CD4-positive, alpha-beta T cell (primary cell): ENCODE measurements at regions not wholly inside any gene's neighbourhood (a gene's known extent, or its start where the extent isn't known, plus 50 kb on each side); places are given as distances from the start of the nearest gene placed in this dataset.
"Not testable (repeated sequence)": the region's sequence is repeated elsewhere in the genome, so short reads cannot be mapped to it uniquely, and the experiment has no call there.

ENCODE experiments used
- ATAC-seq: fragments of 200-7000 bp; cut with Tn5 transposase; one replicate; pipeline ENCODE4 v1.10.0; 2022; ENCODE audit warnings: mild to moderate bottlenecking; ENCODE audit not compliant: poor library complexity
- CTCF ChIA-PET: fragments of 350-600 bp; sonication (Branson Sonifier 250); formaldehyde crosslinking; loops from one replicate; lab custom pipeline; 2021; ENCODE audit warnings: antibody characterized with exemption, inconsistent platforms; lab: Charles Lee
- POLR2A ChIA-PET: fragments of 350-600 bp; sonication (Branson Sonifier 250); formaldehyde crosslinking; loops from one replicate; lab custom pipeline; 2021; ENCODE audit warnings: antibody characterized with exemption, inconsistent platforms; lab: Charles Lee
- DNase-seq, 14 experiments: peaks; one replicate each; pipeline ENCODE4 v3.0.0-alpha.2; 2013 to 2020; ENCODE audit warnings: mixed read lengths in 2 of 14
- H3K27ac ChIP-seq, 2 donors: one replicate each; pipeline versions ENCODE4 v1.5.1 to v1.7.0; 2013; ENCODE audit warnings: low read length in 2 of 2, low read depth in 1 of 2, mild to moderate bottlenecking in 1 of 2
- H3K27me3 ChIP-seq, 2 experiments: 1 replicate in 1 of 2; 2 replicates in 1 of 2; pipeline versions ENCODE4 v1.6.1 to v1.7.0; 2013; ENCODE audit warnings: low read length in 2 of 2, control low read depth in 1 of 2, mild to moderate bottlenecking in 1 of 2, moderate library complexity in 1 of 2; ENCODE audit not compliant: insufficient read depth in 2 of 2, control insufficient read depth in 1 of 2
- H3K36me3 ChIP-seq: one replicate; pipeline ENCODE4 v1.6.1; 2013; ENCODE audit warnings: low read length, control low read depth; ENCODE audit not compliant: insufficient read depth
- H3K4me1 ChIP-seq: one replicate; pipeline ENCODE4 v1.6.1; 2013; ENCODE audit warnings: low read length, control low read depth; ENCODE audit not compliant: insufficient read depth
- H3K4me3 ChIP-seq: one replicate; pipeline ENCODE4 v1.5.1; 2013; ENCODE audit warnings: mild to moderate bottlenecking, low read length, moderate library complexity
- H3K9me3 ChIP-seq, 2 experiments: 1 replicate in 1 of 2; 2 replicates in 1 of 2; pipeline versions ENCODE4 v1.6.1 to v1.7.0; 2013; ENCODE audit warnings: low read length in 2 of 2, mild to moderate bottlenecking in 2 of 2, control low read depth in 1 of 2, moderate library complexity in 1 of 2; ENCODE audit not compliant: control insufficient read depth in 1 of 2, insufficient read depth in 1 of 2
- H3K27ac Mint-ChIP-seq: one replicate; pipeline ENCODE4 v1.8.0; 2020; ENCODE audit warnings: mixed read lengths
- H3K27me3 Mint-ChIP-seq: one replicate; pipeline ENCODE4 v1.8.0; 2021; ENCODE audit warnings: mixed read lengths
- H3K36me3 Mint-ChIP-seq: one replicate; pipeline ENCODE4 v1.8.0; 2021; ENCODE audit warnings: low read depth, mixed read lengths
- H3K4me1 Mint-ChIP-seq: one replicate; pipeline ENCODE4 v1.8.0; 2021; ENCODE audit warnings: low read depth, mixed read lengths
- H3K4me3 Mint-ChIP-seq: one replicate; pipeline ENCODE4 v1.8.0; 2020; ENCODE audit warnings: mild to moderate bottlenecking, mixed read lengths
- H3K9me3 Mint-ChIP-seq: one replicate; pipeline ENCODE4 v1.8.0; 2020; ENCODE audit warnings: mixed read lengths
- intact Hi-C, 2 experiments: fragments of 100-400 bp; cut with DNase I in 1 of 2; cut with micrococcal nuclease in 1 of 2; formaldehyde crosslinking; loops; one replicate each; pipeline versions ENCODE4 v1.15.1 to v1.9.0; 2023 to 2025; cut with DNase I, micrococcal nuclease
- TF ChIP-seq, protein P1 (sequence below): fragments of 200-600 bp; IDR thresholded peaks from one replicate; pipeline ENCODE4 v1.8.0; 2022; ENCODE audit warnings: antibody characterized with exemption, mild to moderate bottlenecking

DNA sequence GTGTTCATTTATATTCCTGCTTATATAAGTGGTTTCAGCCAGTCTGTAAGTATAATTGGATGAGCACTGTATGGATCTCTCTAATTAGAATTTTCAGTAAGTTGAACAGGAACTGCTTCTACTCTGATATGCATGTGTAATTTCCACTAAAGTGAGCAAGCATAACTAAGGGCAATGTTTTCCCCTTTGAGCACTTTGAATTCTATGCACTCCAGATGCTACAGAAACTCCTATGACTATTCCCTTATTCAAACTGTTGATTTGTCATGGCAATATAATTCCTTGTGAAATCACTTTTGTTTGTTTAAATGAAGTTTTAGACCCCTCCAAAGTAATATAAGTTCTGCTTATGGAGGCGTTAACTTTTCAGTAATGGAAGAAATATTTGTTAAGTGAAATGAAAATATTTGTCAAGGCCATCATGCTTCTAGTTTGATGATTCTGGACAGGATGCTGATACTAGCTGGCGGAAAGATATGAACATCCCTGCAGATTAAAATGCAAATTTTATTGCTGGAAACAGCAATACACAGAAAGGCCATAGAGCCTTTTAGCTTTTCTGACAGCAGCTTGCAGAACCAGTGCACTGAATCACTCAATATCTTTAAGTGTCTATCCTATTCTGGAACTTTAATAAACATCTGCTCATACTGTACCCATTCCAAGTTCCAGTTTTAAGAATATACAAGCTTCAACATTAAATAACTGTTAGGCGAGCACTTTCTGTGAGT, 1460.8 kb downstream of the RAPGEF2 start:
- DNase-seq (no peak), ATAC-seq (no peak)
- peaks cover 2% of the 10 kb centered on the region for H3K9me3 Mint-ChIP-seq
- Histone ChIP-seq H3K9me3 (peaks cover under 1 to 5% of the 10 kb centered on the region in 2 experiments), H3K27ac (no peak overlapping the region), H3K4me3 (no peak overlapping the region), H3K27me3 (no peaks in the 10 kb centered on the region), H3K36me3 (no peaks in the 10 kb centered on the region), H3K4me1 (no peaks in the 10 kb centered on the region)
- TF ChIP-seq, protein P1, sequence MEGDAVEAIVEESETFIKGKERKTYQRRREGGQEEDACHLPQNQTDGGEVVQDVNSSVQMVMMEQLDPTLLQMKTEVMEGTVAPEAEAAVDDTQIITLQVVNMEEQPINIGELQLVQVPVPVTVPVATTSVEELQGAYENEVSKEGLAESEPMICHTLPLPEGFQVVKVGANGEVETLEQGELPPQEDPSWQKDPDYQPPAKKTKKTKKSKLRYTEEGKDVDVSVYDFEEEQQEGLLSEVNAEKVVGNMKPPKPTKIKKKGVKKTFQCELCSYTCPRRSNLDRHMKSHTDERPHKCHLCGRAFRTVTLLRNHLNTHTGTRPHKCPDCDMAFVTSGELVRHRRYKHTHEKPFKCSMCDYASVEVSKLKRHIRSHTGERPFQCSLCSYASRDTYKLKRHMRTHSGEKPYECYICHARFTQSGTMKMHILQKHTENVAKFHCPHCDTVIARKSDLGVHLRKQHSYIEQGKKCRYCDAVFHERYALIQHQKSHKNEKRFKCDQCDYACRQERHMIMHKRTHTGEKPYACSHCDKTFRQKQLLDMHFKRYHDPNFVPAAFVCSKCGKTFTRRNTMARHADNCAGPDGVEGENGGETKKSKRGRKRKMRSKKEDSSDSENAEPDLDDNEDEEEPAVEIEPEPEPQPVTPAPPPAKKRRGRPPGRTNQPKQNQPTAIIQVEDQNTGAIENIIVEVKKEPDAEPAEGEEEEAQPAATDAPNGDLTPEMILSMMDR: no peak
- no peak overlapping the region for H3K27ac Mint-ChIP-seq
- ChIA-PET CTCF (no interaction called here), POLR2A (no interaction called here)
- intact Hi-C loops: no loop called here
- no peaks in the 10 kb centered on the region for H3K4me1 Mint-ChIP-seq
- H3K36me3 Mint-ChIP-seq: no peaks in the 10 kb centered on the region
- no peaks in the 10 kb centered on the region for H3K27me3 Mint-ChIP-seq
- no peak overlapping the region for H3K4me3 Mint-ChIP-seq

DNA sequence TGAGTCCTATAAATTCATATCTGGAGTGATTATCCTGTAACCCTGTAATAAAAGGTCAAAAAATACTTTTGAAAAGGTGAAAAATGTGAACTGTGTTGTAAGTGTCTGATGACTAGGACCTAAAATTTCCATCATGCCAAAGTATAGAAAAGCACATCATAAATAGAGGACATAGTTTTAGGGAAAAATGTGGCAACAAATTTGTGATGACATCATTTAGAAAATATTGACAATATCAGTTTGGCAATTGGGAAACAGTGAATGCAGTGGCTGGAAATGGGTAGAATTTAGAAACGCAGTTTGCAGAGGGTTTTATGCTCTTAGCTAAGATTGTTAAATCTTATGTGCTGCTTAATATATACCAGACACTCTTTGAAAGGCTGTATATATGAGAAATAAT, 1464.8 kb downstream of the RAPGEF2 start:
- Histone ChIP-seq H3K27me3 (no peaks in the 10 kb centered on the region), H3K4me3 (no peak overlapping the region), H3K4me1 (no peaks in the 10 kb centered on the region), H3K9me3 (peaks cover 0 to 5% of the 10 kb centered on the region in 2 experiments), H3K27ac (no peak overlapping the region), H3K36me3 (no peaks in the 10 kb centered on the region)
- Mint-ChIP-seq H3K27me3 (no peaks in the 10 kb centered on the region), H3K4me3 (no peak overlapping the region), H3K4me1 (no peaks in the 10 kb centered on the region), H3K36me3 (no peaks in the 10 kb centered on the region), H3K9me3 (peaks cover 6% of the 10 kb centered on the region), H3K27ac (no peak overlapping the region)
- DNase-seq: no peak
- TF ChIP-seq, protein P1: no peak
- ChIA-PET POLR2A (no interaction called here), CTCF (no interaction called here)
- intact Hi-C loops: no loop called here
- ATAC-seq: no peak

DNA sequence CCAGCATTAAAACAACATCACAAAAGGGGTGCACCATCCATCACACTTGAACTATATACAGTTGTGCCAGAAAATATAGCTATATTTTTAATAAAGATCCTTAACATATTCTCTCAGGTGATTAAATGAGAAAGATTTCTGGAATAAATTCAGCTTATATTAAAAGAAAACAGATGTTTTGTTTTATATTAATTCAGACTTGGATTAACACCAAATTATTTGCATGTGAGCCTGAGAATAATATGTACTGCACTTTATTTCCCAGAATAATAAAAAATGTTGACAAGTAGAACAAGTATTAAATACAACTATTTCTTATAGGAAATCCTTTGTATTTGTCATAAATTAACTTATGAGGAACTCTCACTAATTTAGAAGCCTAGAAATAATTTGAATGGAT, 1467.4 kb downstream of the RAPGEF2 start:
- H3K4me1 Mint-ChIP-seq: no peaks in the 10 kb centered on the region
- TF ChIP-seq, protein P1: no peak
- Histone ChIP-seq H3K4me1 (no peaks in the 10 kb centered on the region), H3K9me3 (peaks cover 0 to 5% of the 10 kb centered on the region in 2 experiments), H3K4me3 (no peak overlapping the region), H3K27ac (no peak overlapping the region), H3K27me3 (no peaks in the 10 kb centered on the region), H3K36me3 (no peaks in the 10 kb centered on the region)
- no peaks in the 10 kb centered on the region for H3K36me3 Mint-ChIP-seq
- H3K27ac Mint-ChIP-seq: no peak overlapping the region
- no peak overlapping the region for H3K4me3 Mint-ChIP-seq
- DNase-seq (no peak), ATAC-seq (no peak)
- H3K9me3 Mint-ChIP-seq: peaks cover 8% of the 10 kb centered on the region
- ChIA-PET CTCF (no interaction called here), POLR2A (no interaction called here)
- H3K27me3 Mint-ChIP-seq: no peaks in the 10 kb centered on the region
- intact Hi-C loops: no loop called here

DNA sequence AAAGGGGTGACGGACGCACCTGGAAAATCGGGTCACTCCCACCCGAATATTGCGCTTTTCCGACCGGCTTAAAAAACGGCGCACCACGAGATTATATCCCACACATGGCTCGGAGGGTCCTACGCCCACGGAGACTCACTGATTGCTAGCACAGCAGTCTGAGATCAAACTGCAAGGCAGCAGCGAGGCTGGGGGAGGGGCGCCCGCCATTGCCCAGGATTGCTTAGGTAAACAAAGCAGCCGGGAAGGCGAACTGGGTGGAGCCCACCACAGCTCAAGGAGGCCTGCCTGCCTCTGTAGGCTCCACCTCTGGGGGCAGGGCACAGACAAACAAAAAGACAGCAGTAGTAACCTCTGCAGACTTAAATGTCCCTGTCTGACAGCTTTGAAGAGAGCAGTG, 1471.4 kb downstream of the RAPGEF2 start:
- H3K4me3 Mint-ChIP-seq, POLR2A ChIA-PET, ATAC-seq, H3K36me3 ChIP-seq, H3K4me1 Mint-ChIP-seq, CTCF ChIA-PET, H3K36me3 Mint-ChIP-seq, intact Hi-C loops, H3K9me3 Mint-ChIP-seq, H3K27ac Mint-ChIP-seq, H3K27me3 Mint-ChIP-seq, H3K27ac ChIP-seq, H3K9me3 ChIP-seq, H3K4me3 ChIP-seq, H3K27me3 ChIP-seq, DNase-seq, H3K4me1 ChIP-seq: not testable (repeated sequence)
